Keratinocyte (primary cell): ENCODE measurements at regions not wholly inside any gene's neighbourhood (a gene's known extent, or its start where the extent isn't known, plus 50 kb on each side); places are given as distances from the start of the nearest gene placed in this dataset.

ENCODE experiments used
- CTCF ChIP-seq, 3 experiments: IDR thresholded peaks in 1 of 3; conservative IDR thresholded peaks in 1 of 3; optimal IDR thresholded peaks in 1 of 3; 2 replicates in 2 of 3; 3 replicates in 1 of 3; pipeline versions ENCODE3 to v1.5.1; 2011; ENCODE audit warnings: low read length in 3 of 3, mild to moderate bottlenecking in 3 of 3, moderate library complexity in 2 of 3, control low read depth in 1 of 3, inconsistent platforms in 1 of 3; ENCODE audit not compliant: insufficient read depth in 2 of 3; ENCODE audit errors: extremely low read depth in 1 of 3
- EZH2 ChIP-seq: IDR thresholded peaks from one replicate; pipeline ENCODE4 v1.6.1; 2012; ENCODE audit warnings: inconsistent platforms, mild to moderate bottlenecking, low read length, moderate library complexity

DNA sequence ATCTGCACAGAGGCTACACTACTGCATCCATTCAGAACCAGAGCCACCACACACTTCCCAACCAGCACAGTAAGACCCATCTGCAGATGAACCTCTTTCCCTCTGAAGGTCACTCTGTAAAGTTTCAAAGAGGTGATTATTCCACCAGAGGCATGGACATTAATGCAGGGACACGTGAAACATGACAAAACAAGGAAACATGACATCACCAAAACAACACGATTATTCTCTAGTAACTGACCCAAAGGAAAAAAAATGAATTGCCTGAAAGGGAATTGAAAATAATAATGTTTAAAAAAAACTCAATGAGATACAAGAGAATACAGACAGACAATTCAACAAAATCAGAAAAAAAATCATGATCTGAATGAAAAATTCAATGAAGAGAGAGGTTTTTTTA lies 139.1 kb downstream of the RERGL start:
- TF ChIP-seq CTCF (optimal IDR thresholded peaks at IDR 0.05 in 1 of 3, IDR thresholded peaks at IDR 0.05 in 1 of 3, conservative IDR thresholded peaks at IDR 0.05 in 1 of 3; ENCODE audit: extremely low read depth in 1 of 3, insufficient read depth in 2 of 3, low read length in 3 of 3) (no peak), EZH2 (no peak)
